G401.6 (cell line): ENCODE measurements at regions not wholly inside any gene's neighbourhood (a gene's known extent, or its start where the extent isn't known, plus 50 kb on each side); places are given as distances from the start of the nearest gene placed in this dataset.

Experiments used
- FAIRE-seq: peaks from 2 replicates; lab custom pipeline; 2012; peaks lifted over from hg19 to GRCh38; lab: Jason Lieb, UNC

- FAIRE-seq = no peak
Measured at GRCh38 chr22:47602732-47603131, 840.3 kb downstream of the TBC1D22A start.

- no peak for FAIRE-seq
Measured at GRCh38 chr22:47601666-47602065, 839.2 kb downstream of the TBC1D22A start.

GRCh38 chr22:47600791-47601625 is 838.6 kb downstream of the TBC1D22A start:
- FAIRE-seq = no peak

- FAIRE-seq = no peak
Measured at GRCh38 chr22:47600281-47600680, 837.8 kb downstream of the TBC1D22A start.

- FAIRE-seq = no peak
Measured at GRCh38 chr22:47599753-47600152, 837.3 kb downstream of the TBC1D22A start.

- no peak for FAIRE-seq
Measured at GRCh38 chr22:47598864-47599263, 836.4 kb downstream of the TBC1D22A start.

- no peak for FAIRE-seq
Measured at GRCh38 chr22:47597041-47597440, 834.6 kb downstream of the TBC1D22A start.

GRCh38 chr22:47596176-47596690 is 833.8 kb downstream of the TBC1D22A start:
- no peak for FAIRE-seq

GRCh38 chr22:47594836-47595521 is 832.5 kb downstream of the TBC1D22A start:
- FAIRE-seq = no peak

- no peak for FAIRE-seq
Measured at GRCh38 chr22:47593911-47594311, 831.5 kb downstream of the TBC1D22A start.

- FAIRE-seq = no peak
Measured at GRCh38 chr22:47593291-47593690, 830.8 kb downstream of the TBC1D22A start.

- no peak for FAIRE-seq
Measured at GRCh38 chr22:47592791-47593190, 830.3 kb downstream of the TBC1D22A start.

- no peak for FAIRE-seq
Measured at GRCh38 chr22:47591709-47592108, 829.3 kb downstream of the TBC1D22A start.

GRCh38 chr22:47591016-47591415 is 828.6 kb downstream of the TBC1D22A start:
- no peak for FAIRE-seq

- FAIRE-seq = no peak
Measured at GRCh38 chr22:47589271-47590250, 827.1 kb downstream of the TBC1D22A start.

- FAIRE-seq = no peak
Measured at GRCh38 chr22:47588578-47588960, 826.1 kb downstream of the TBC1D22A start.

- no peak for FAIRE-seq
Measured at GRCh38 chr22:47587861-47588577, 825.6 kb downstream of the TBC1D22A start.

- FAIRE-seq = no peak
Measured at GRCh38 chr22:47587361-47587760, 824.9 kb downstream of the TBC1D22A start.

GRCh38 chr22:47586946-47587345 is 824.5 kb downstream of the TBC1D22A start:
- no peak for FAIRE-seq

GRCh38 chr22:47586038-47586437 is 823.6 kb downstream of the TBC1D22A start:
- FAIRE-seq = no peak

- FAIRE-seq = no peak
Measured at GRCh38 chr22:47583959-47584562, 821.6 kb downstream of the TBC1D22A start.
